OCI-LY3 (cell line): ENCODE measurements at regions not wholly inside any gene's neighbourhood (a gene's known extent, or its start where the extent isn't known, plus 50 kb on each side); places are given as distances from the start of the nearest gene placed in this dataset.

ENCODE experiments used
- H2AFZ ChIP-seq: fragments of 200-600, 300-600 bp; shearing (Covaris generic); 2 replicates; pipeline ENCODE4 v1.6.0; 2014; ENCODE audit warnings: antibody characterized with exemption, low read depth, low read length
- H3K27ac ChIP-seq: fragments of 200-600, 300-600 bp; sonication (generic); 2 replicates; pipeline ENCODE4 v1.5.1; 2014; ENCODE audit warnings: mild to moderate bottlenecking, low read length, moderate library complexity, mixed read lengths
- H3K27me3 ChIP-seq: fragments of 200-600, 300-600 bp; sonication (generic); 2 replicates; pipeline ENCODE4 v1.6.1; 2014; ENCODE audit warnings: low read depth, low read length, mixed read lengths
- H3K36me3 ChIP-seq: fragments of 200-600, 300-600 bp; sonication (generic); replicated peaks from 2 replicates; pipeline ENCODE3; 2014; ENCODE audit warnings: low read depth, low read length, mixed read lengths
- H3K4me1 ChIP-seq: fragments of 300-600, 200-600 bp; sonication (generic); 2 replicates; pipeline ENCODE4 v1.6.1; 2014; ENCODE audit warnings: low read length, mixed read lengths
- H3K4me2 ChIP-seq: fragments of 200-600, 300-600 bp; sonication (generic); 2 replicates; pipeline ENCODE4 v1.6.1; 2014; ENCODE audit warnings: low read length, mixed read lengths
- H3K4me3 ChIP-seq: fragments of 300-600, 200-600 bp; sonication (generic); 2 replicates; pipeline ENCODE4 v1.5.1; 2014; ENCODE audit warnings: antibody characterized with exemption, mild to moderate bottlenecking, low read length, moderate library complexity
- H3K79me2 ChIP-seq: fragments of 300-600, 200-600 bp; shearing (Covaris generic); 2 replicates; pipeline ENCODE4 v1.6.1; 2014; ENCODE audit warnings: mild to moderate bottlenecking, low read length, mixed read lengths
- H3K9ac ChIP-seq: fragments of 300-600, 200-600 bp; shearing (Covaris generic); 2 replicates; pipeline ENCODE4 v1.6.0; 2014; ENCODE audit warnings: mild to moderate bottlenecking, low read length, moderate library complexity
- H3K9me3 ChIP-seq: fragments of 200-600, 300-600 bp; shearing (Covaris generic); 2 replicates; pipeline ENCODE4 v1.6.1; 2014; ENCODE audit warnings: low read length, mixed read lengths; ENCODE audit not compliant: insufficient read depth
- H4K20me1 ChIP-seq: fragments of 200-600, 300-600 bp; sonication (generic); 2 replicates; pipeline ENCODE4 v1.6.1; 2016; ENCODE audit warnings: low read length, mixed read lengths; ENCODE audit not compliant: insufficient read depth
- EZH2phosphoT487 ChIP-seq: fragments of 200-600 bp; shearing (Covaris generic); IDR thresholded peaks from 2 replicates; pipeline ENCODE4 v1.6.1; 2018; ENCODE audit warnings: antibody characterized with exemption, mixed run types, low read depth
- TF ChIP-seq, protein P1 (sequence below): fragments of 200-600, 300-600 bp; sonication (generic); IDR thresholded peaks from 2 replicates; pipeline ENCODE4 v1.5.1; 2014; ENCODE audit warnings: antibody characterized with exemption, low read length, low read depth

DNA sequence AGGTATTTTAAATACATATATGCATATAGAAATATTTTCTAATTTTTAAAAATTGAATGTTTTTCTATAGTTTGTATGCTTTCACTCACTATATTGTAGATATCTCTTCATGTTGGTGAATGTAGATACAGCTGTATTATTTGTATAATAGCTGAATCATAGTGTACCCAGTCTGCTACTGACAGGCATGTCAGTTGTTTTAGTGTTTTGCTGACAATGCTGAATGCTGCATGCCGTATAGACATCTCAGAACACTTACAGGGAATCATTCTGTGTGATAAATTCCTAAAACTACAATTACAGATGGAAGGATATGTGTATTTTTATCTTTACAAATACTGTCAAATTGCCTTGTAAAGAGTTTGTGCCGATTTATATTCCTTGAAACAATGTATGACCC, 175.4 kb downstream of the SIM1 start:
- H2AFZ ChIP-seq: no peak overlapping the region
- H3K9ac ChIP-seq: no peak overlapping the region
- no peaks in the 10 kb centered on the region for H3K9me3 ChIP-seq
- H4K20me1 ChIP-seq: no peaks in the 10 kb centered on the region
- H3K27me3 ChIP-seq: no peaks in the 10 kb centered on the region
- no peaks in the 10 kb centered on the region for H3K4me1 ChIP-seq
- no peak overlapping the region for H3K27ac ChIP-seq
- H3K4me2 ChIP-seq: no peak overlapping the region
- no peak for TF ChIP-seq EZH2phosphoT487
- TF ChIP-seq, protein P1, sequence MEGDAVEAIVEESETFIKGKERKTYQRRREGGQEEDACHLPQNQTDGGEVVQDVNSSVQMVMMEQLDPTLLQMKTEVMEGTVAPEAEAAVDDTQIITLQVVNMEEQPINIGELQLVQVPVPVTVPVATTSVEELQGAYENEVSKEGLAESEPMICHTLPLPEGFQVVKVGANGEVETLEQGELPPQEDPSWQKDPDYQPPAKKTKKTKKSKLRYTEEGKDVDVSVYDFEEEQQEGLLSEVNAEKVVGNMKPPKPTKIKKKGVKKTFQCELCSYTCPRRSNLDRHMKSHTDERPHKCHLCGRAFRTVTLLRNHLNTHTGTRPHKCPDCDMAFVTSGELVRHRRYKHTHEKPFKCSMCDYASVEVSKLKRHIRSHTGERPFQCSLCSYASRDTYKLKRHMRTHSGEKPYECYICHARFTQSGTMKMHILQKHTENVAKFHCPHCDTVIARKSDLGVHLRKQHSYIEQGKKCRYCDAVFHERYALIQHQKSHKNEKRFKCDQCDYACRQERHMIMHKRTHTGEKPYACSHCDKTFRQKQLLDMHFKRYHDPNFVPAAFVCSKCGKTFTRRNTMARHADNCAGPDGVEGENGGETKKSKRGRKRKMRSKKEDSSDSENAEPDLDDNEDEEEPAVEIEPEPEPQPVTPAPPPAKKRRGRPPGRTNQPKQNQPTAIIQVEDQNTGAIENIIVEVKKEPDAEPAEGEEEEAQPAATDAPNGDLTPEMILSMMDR: no peak
- no peaks in the 10 kb centered on the region for H3K36me3 ChIP-seq
- H3K79me2 ChIP-seq: no peaks in the 10 kb centered on the region
- H3K4me3 ChIP-seq: no peak overlapping the region

DNA sequence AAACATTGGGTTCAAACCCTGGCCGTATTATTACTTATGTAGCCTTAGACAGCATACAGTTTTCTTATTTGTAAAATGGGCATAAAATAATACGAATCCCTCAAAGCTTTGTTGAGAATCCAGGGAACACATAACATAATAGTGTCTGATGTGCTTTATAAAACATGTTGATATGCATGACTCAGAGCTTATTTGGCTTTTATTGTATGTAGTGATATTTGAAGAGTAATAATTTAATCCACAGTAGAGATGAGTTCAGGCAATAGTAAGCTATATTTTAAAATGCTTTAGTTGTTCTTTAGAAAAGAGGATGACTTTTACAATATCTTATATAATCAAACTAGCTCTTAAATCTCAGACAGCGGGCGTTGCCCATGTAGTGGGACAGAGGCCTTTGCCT, 176.4 kb downstream of the SIM1 start:
- no peaks in the 10 kb centered on the region for H3K79me2 ChIP-seq

DNA sequence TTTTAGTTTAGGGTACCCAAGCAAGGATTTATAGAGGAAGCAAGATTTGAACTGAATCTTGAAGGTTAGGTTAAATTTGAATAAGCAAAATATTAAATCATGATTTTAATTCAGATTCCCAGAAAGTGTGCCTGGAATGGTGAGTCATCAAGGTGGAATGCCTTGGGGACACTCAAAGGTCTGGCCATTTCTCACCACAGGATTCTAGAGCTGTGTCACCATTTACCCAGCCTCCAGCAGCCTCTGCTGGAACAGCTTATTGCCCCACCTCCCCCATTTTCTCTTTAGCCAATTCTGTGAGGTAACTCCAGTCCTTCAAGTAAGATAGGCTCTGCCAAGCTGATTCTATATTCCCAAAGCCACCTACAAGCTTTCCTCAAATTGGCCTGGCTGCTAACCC, 181.4 kb downstream of the SIM1 start:
- Histone ChIP-seq H3K4me2 (no peak overlapping the region), H3K36me3 (no peaks in the 10 kb centered on the region), H3K27ac (no peak overlapping the region), H2AFZ (no peak overlapping the region), H3K27me3 (no peaks in the 10 kb centered on the region), H3K4me3 (no peak overlapping the region), H3K4me1 (no peaks in the 10 kb centered on the region), H3K79me2 (no peaks in the 10 kb centered on the region), H4K20me1 (no peaks in the 10 kb centered on the region), H3K9ac (no peak overlapping the region), H3K9me3 (no peaks in the 10 kb centered on the region)
- TF ChIP-seq EZH2phosphoT487: no peak
- TF ChIP-seq, protein P1: no peak

More for the DNA sequence above, 176.4 kb downstream of the SIM1 start:
- no peak overlapping the region for H3K4me3 ChIP-seq
- no peak overlapping the region for H2AFZ ChIP-seq
- no peaks in the 10 kb centered on the region for H3K9me3 ChIP-seq
- no peak overlapping the region for H3K27ac ChIP-seq
- H3K36me3 ChIP-seq: no peaks in the 10 kb centered on the region
- H3K9ac ChIP-seq: no peak overlapping the region
- no peaks in the 10 kb centered on the region for H4K20me1 ChIP-seq
- H3K4me2 ChIP-seq: no peak overlapping the region
- no peaks in the 10 kb centered on the region for H3K4me1 ChIP-seq
- no peak for TF ChIP-seq EZH2phosphoT487
- TF ChIP-seq, protein P1: no peak
- no peaks in the 10 kb centered on the region for H3K27me3 ChIP-seq

- no peaks in the 10 kb centered on the region for H3K9me3 ChIP-seq
- no peaks in the 10 kb centered on the region for H4K20me1 ChIP-seq
- H3K27ac ChIP-seq: no peak overlapping the region
- H3K79me2 ChIP-seq: no peaks in the 10 kb centered on the region
- H3K36me3 ChIP-seq: no peaks in the 10 kb centered on the region
- H3K4me3 ChIP-seq: no peak overlapping the region
- no peak overlapping the region for H2AFZ ChIP-seq
- H3K4me1 ChIP-seq: no peaks in the 10 kb centered on the region
- no peak overlapping the region for H3K4me2 ChIP-seq
- TF ChIP-seq EZH2phosphoT487: no peak
- TF ChIP-seq, protein P1: no peak
- no peaks in the 10 kb centered on the region for H3K27me3 ChIP-seq
- H3K9ac ChIP-seq: no peak overlapping the region
Observed at GRCh38 chr6:100281471-100281901, 183.2 kb downstream of the SIM1 start.
